ENCODE measurements at regions not wholly inside any gene's neighbourhood (a gene's known extent, or its start where the extent isn't known, plus 50 kb on each side); places are given as distances from the start of the nearest gene placed in this dataset.

DNA sequence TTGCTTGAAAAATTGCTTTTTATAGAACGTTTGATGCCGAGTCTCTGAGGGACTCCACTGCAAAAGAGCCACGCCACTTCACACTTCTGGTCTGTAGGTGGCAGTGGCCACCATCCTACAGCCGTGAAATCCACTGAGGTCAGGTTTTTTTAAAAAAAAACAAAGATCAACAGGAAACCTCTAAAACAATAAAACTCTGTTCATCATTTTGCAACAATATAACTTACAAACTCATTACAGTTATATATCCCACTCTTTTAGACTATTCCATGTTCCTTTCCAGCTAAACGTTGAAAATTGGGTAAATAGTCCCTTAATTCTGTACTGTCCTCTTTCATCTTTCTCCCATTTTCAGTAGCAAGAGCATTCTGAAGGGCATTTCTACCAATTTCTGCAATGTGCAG is 64.6 kb upstream of the FMN2 start:
- TF ChIP-seq, protein P1, sequence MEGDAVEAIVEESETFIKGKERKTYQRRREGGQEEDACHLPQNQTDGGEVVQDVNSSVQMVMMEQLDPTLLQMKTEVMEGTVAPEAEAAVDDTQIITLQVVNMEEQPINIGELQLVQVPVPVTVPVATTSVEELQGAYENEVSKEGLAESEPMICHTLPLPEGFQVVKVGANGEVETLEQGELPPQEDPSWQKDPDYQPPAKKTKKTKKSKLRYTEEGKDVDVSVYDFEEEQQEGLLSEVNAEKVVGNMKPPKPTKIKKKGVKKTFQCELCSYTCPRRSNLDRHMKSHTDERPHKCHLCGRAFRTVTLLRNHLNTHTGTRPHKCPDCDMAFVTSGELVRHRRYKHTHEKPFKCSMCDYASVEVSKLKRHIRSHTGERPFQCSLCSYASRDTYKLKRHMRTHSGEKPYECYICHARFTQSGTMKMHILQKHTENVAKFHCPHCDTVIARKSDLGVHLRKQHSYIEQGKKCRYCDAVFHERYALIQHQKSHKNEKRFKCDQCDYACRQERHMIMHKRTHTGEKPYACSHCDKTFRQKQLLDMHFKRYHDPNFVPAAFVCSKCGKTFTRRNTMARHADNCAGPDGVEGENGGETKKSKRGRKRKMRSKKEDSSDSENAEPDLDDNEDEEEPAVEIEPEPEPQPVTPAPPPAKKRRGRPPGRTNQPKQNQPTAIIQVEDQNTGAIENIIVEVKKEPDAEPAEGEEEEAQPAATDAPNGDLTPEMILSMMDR (IDR thresholded peaks at IDR 0.05), result peak; percentile 16 to 61 (median 50)
- no peak for TF ChIP-seq POLR2A (IDR thresholded peaks at IDR 0.05)

Measured in esophagus squamous epithelium (tissue), 4 donors.